Endothelial cell of umbilical vein (primary cell): ENCODE measurements at regions not wholly inside any gene's neighbourhood (a gene's known extent, or its start where the extent isn't known, plus 50 kb on each side); places are given as distances from the start of the nearest gene placed in this dataset.

ENCODE experiments used
- EZH2 ChIP-seq: IDR thresholded peaks from 2 replicates; pipeline ENCODE4 v1.6.1; 2012; ENCODE audit warnings: borderline replicate concordance, low read depth, mild to moderate bottlenecking, moderate library complexity, low read length, inconsistent platforms; ENCODE audit not compliant: severe bottlenecking
- POLR2A ChIP-seq: IDR thresholded peaks from 2 replicates; pipeline ENCODE4 v1.6.1; 2012; ENCODE audit warnings: low read depth, mild to moderate bottlenecking, control low read depth, low read length
- POLR2AphosphoS5 ChIP-seq: IDR thresholded peaks from 2 replicates; pipeline ENCODE4 v1.6.1; 2012; ENCODE audit warnings: low read depth, mild to moderate bottlenecking, control low read depth, low read length, moderate library complexity; ENCODE audit not compliant: insufficient read depth
- TF ChIP-seq, protein P1 (sequence below), 2 donors: IDR thresholded peaks; 1 replicate in 1 of 2; 2 replicates in 1 of 2; pipeline ENCODE4 v1.5.1; 2011; ENCODE audit warnings: low read length in 2 of 2, mild to moderate bottlenecking in 2 of 2, moderate library complexity in 2 of 2, control low read depth in 1 of 2, inconsistent platforms in 1 of 2, low read depth in 1 of 2; ENCODE audit not compliant: insufficient read depth in 1 of 2; ENCODE audit errors: extremely low read depth in 1 of 2

DNA sequence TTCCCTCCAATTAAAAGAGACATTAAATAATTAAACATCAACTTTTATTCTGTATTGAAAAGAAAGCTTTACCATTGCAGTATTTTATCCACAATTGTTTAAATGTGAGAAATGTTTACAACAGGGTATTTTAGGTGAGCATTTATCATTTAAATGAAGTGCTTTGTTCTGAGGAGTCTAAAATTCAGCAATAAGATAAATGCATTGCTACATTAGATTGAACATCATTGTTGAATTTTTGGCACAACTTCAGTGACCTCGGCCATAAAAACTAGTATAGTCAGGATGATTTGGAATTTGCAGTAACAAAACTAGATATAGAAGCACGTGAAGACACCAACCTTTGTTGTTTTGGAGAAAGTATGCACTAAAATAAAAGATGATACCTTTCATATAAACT lies 692.9 kb downstream of the USP25 start:
- TF ChIP-seq, protein P1, sequence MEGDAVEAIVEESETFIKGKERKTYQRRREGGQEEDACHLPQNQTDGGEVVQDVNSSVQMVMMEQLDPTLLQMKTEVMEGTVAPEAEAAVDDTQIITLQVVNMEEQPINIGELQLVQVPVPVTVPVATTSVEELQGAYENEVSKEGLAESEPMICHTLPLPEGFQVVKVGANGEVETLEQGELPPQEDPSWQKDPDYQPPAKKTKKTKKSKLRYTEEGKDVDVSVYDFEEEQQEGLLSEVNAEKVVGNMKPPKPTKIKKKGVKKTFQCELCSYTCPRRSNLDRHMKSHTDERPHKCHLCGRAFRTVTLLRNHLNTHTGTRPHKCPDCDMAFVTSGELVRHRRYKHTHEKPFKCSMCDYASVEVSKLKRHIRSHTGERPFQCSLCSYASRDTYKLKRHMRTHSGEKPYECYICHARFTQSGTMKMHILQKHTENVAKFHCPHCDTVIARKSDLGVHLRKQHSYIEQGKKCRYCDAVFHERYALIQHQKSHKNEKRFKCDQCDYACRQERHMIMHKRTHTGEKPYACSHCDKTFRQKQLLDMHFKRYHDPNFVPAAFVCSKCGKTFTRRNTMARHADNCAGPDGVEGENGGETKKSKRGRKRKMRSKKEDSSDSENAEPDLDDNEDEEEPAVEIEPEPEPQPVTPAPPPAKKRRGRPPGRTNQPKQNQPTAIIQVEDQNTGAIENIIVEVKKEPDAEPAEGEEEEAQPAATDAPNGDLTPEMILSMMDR (IDR thresholded peaks at IDR 0.05; ENCODE audit: extremely low read depth in 1 of 2, insufficient read depth in 1 of 2, low read depth in 1 of 2, low read length in 2 of 2): no peak
- TF ChIP-seq POLR2A: no peak
- TF ChIP-seq POLR2AphosphoS5: no peak
- TF ChIP-seq EZH2: no peak
